ENCODE measurements at regions not wholly inside any gene's neighbourhood (a gene's known extent, or its start where the extent isn't known, plus 50 kb on each side); places are given as distances from the start of the nearest gene placed in this dataset.

DNA sequence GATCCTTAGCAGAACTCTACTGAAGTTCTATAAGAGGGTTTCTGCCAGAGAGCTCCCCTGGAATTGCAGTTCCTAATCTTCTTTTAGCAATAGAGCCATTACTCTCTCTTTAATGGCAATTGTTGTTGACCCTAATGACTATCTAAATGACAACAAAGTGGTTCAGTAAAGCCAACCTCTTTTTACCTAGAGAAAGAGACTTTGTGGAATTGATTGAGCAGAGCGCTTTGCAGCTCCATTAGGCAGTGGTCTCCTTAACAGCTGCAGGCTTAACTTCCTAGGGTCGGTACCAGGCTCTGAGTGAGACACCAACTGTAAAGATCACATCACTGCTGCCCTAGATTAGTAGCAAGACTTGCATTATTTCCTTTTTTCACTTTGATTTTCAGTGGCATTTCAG is 1472.9 kb upstream of the TENM3 start:
- H3K4me1 ChIP-seq (ENCODE audit: control insufficient read depth, insufficient read depth, low read length), result no peaks in the 10 kb centered on the region
- no peaks in the 10 kb centered on the region for H3K27me3 ChIP-seq (replicated peaks in 1 of 2; ENCODE audit: control insufficient read depth in 2 of 2, insufficient read depth in 2 of 2, low read length in 1 of 2)
- no peak overlapping the region for H3K4me3 ChIP-seq
- 24% methylated on average over 2 of the region's 2 CpGs for WGBS (ENCODE audit: insufficient coverage, insufficient replicate concordance, low lambda C conversion rate, missing lambda C conversion rate)
- no peaks in the 10 kb centered on the region for H3K9me3 ChIP-seq (replicated peaks; ENCODE audit: control insufficient read depth, insufficient read depth, low read length)
- no peak overlapping the region for H3K9ac ChIP-seq (ENCODE audit: control insufficient read depth, insufficient read depth, low read length)
- FAIRE-seq (no peak), ATAC-seq (no peak), DNase-seq (ENCODE audit: low read depth, low spot score) (no peak)
- in situ Hi-C loops (cut with MboI), result no loop called here
- H3K4me2 ChIP-seq (ENCODE audit: control insufficient read depth, insufficient read depth), result no peak overlapping the region
- TF ChIP-seq ATF7 (IDR thresholded peaks at IDR 0.05; ENCODE audit: low read depth), result no peak
- no peak for TF ChIP-seq HCFC1 (IDR thresholded peaks at IDR 0.05; ENCODE audit: low read length)
- TF ChIP-seq ASH2L (IDR thresholded peaks at IDR 0.05; ENCODE audit: borderline replicate concordance, low read depth), result no peak
- no peak for TF ChIP-seq STAT3 (IDR thresholded peaks at IDR 0.05; ENCODE audit: low read depth, low read length)
- no peak for TF ChIP-seq SRF (IDR thresholded peaks at IDR 0.05; ENCODE audit: low read depth in 2 of 2, low read length in 2 of 2)
- TF ChIP-seq TCF7 (IDR thresholded peaks at IDR 0.05; ENCODE audit: borderline replicate concordance), result no peak
- no peak for TF ChIP-seq RELA (IDR thresholded peaks at IDR 0.05; ENCODE audit: borderline replicate concordance, partially characterized antibody)
- TF ChIP-seq IRF5 (IDR thresholded peaks at IDR 0.05; ENCODE audit: borderline replicate concordance), result no peak
- no peak for TF ChIP-seq RB1 (IDR thresholded peaks at IDR 0.05; ENCODE audit: borderline replicate concordance)
- TF ChIP-seq, protein P1, sequence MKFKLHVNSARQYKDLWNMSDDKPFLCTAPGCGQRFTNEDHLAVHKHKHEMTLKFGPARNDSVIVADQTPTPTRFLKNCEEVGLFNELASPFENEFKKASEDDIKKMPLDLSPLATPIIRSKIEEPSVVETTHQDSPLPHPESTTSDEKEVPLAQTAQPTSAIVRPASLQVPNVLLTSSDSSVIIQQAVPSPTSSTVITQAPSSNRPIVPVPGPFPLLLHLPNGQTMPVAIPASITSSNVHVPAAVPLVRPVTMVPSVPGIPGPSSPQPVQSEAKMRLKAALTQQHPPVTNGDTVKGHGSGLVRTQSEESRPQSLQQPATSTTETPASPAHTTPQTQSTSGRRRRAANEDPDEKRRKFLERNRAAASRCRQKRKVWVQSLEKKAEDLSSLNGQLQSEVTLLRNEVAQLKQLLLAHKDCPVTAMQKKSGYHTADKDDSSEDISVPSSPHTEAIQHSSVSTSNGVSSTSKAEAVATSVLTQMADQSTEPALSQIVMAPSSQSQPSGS (IDR thresholded peaks at IDR 0.05; ENCODE audit: low read length), result no peak
- no peak for TF ChIP-seq NKRF (conservative IDR thresholded peaks at IDR 0.05)
- no peak for TF ChIP-seq CHD1 (IDR thresholded peaks at IDR 0.05; ENCODE audit: low read depth, low read length)
- TF ChIP-seq E2F8 (IDR thresholded peaks at IDR 0.05; ENCODE audit: low read depth, partially characterized antibody), result no peak
- TF ChIP-seq MTA2 (IDR thresholded peaks at IDR 0.05; ENCODE audit: low read depth), result no peak
- CTCF ChIA-PET, result no interaction called here
- POLR2A ChIA-PET, result no interaction called here
- H2AFZ ChIP-seq (ENCODE audit: control insufficient read depth, low read depth, low read length), result no peak overlapping the region
- no peak overlapping the region for H3K27ac ChIP-seq (ENCODE audit: control insufficient read depth, insufficient read depth)
- H4K20me1 ChIP-seq (ENCODE audit: control insufficient read depth, insufficient read depth), result no peaks in the 10 kb centered on the region
- RAD21 ChIA-PET (ENCODE audit: unreplicated experiment), result no interaction called here
- no peaks in the 10 kb centered on the region for H3K36me3 ChIP-seq (ENCODE audit: control insufficient read depth in 2 of 2, insufficient read depth in 2 of 2, low read length in 1 of 2)
- SMC1A ChIA-PET (ENCODE audit: uncharacterized antibody, unreplicated experiment), result interaction anchor here (0.8 to 1.0 kb wide), 2 partner anchors 11 to 99 kb away, joined by 3 read pairs; no protein-coding TSS in a partner anchor
- intact Hi-C loops (cut with micrococcal nuclease; ENCODE audit: unreplicated experiment), result no loop called here
- no peaks in the 10 kb centered on the region for H3K79me2 ChIP-seq (ENCODE audit: control insufficient read depth, insufficient read depth, low read length)
- no TSS peak for BruUV-seq (replicated peaks)

All from GM12878 (cell line).